Prostate gland (tissue), 2 donors: ENCODE measurements at regions not wholly inside any gene's neighbourhood (a gene's known extent, or its start where the extent isn't known, plus 50 kb on each side); places are given as distances from the start of the nearest gene placed in this dataset.

ENCODE experiments used
- CTCF ChIP-seq, 4 experiments: fragments of 200-600 bp in 2 of 4; fragments of 450-650 bp in 2 of 4; sonication (generic) in 2 of 4; IDR thresholded peaks; 1 replicate in 3 of 4; 2 replicates in 1 of 4; pipeline ENCODE4 v1.5.1; 2016 to 2019; ENCODE audit warnings: antibody characterized with exemption in 4 of 4, mild to moderate bottlenecking in 2 of 4, moderate library complexity in 2 of 4
- POLR2A ChIP-seq: fragments of 450-650 bp; IDR thresholded peaks from one replicate; pipeline ENCODE4 v1.6.1; 2016; ENCODE audit warnings: antibody characterized with exemption, mild to moderate bottlenecking
- POLR2AphosphoS5 ChIP-seq: sonication (generic); formaldehyde crosslinking; IDR thresholded peaks from one replicate; pipeline ENCODE4 v1.6.1; 2017; ENCODE audit warnings: antibody characterized with exemption

GRCh38 chr1:212549503-212550017, 59.0 kb upstream of the ATF3 start:
- TF ChIP-seq POLR2AphosphoS5 (no peak), CTCF (IDR thresholded peaks at IDR 0.05) (no peak), POLR2A (no peak)
